GM23338 (cell line): ENCODE measurements at regions not wholly inside any gene's neighbourhood (a gene's known extent, or its start where the extent isn't known, plus 50 kb on each side); places are given as distances from the start of the nearest gene placed in this dataset.

ENCODE experiments used
- CTCF ChIP-seq, 2 experiments: fragments of 200-600 bp in 1 of 2; sonication (generic) in 1 of 2; conservative IDR thresholded peaks; 2 replicates each; pipeline versions ENCODE4 v1.5.1 to v1.6.1; 2016 to 2017; ENCODE audit warnings: antibody characterized with exemption in 2 of 2, low read depth in 2 of 2, mild to moderate bottlenecking in 2 of 2, moderate library complexity in 1 of 2
- ETS1 ChIP-seq: IDR thresholded peaks from 2 replicates; pipeline ENCODE4 v1.6.1; 2016; ENCODE audit warnings: antibody characterized with exemption
- EZH2 ChIP-seq: fragments of 200-600 bp; sonication (generic); IDR thresholded peaks from one replicate; pipeline ENCODE4 v1.8.0; 2017; ENCODE audit warnings: antibody characterized with exemption, mild to moderate bottlenecking, low read depth; ENCODE audit not compliant: unreplicated experiment
- EZH2phosphoT487 ChIP-seq: fragments of 200-600 bp; sonication (generic); IDR thresholded peaks from one replicate; pipeline ENCODE4 v1.8.1; 2018; ENCODE audit warnings: antibody characterized with exemption; ENCODE audit not compliant: unreplicated experiment
- JUNB ChIP-seq: IDR thresholded peaks from one replicate; pipeline ENCODE4 v1.6.1; 2016; ENCODE audit warnings: antibody characterized with exemption; ENCODE audit not compliant: unreplicated experiment
- NANOG ChIP-seq: IDR thresholded peaks from 2 replicates; pipeline ENCODE4 v1.6.1; 2016; ENCODE audit warnings: antibody characterized with exemption, borderline replicate concordance
- POLR2AphosphoS5 ChIP-seq: IDR thresholded peaks from 2 replicates; pipeline ENCODE4 v1.6.1; 2016; ENCODE audit warnings: antibody characterized with exemption, low read depth

- TF ChIP-seq CTCF (conservative IDR thresholded peaks at IDR 0.05; ENCODE audit: low read depth in 2 of 2), result no peak
- no peak for TF ChIP-seq EZH2
- no peak for TF ChIP-seq POLR2AphosphoS5
- TF ChIP-seq ETS1, result no peak
- TF ChIP-seq JUNB, result no peak
- no peak for TF ChIP-seq NANOG
- no peak for TF ChIP-seq EZH2phosphoT487
Measured at GRCh38 chr20:61031101-61031830, 220.8 kb upstream of the CDH4 start.
